Islet precursor cell (in vitro differentiated cells): ENCODE measurements at regions not wholly inside any gene's neighbourhood (a gene's known extent, or its start where the extent isn't known, plus 50 kb on each side); places are given as distances from the start of the nearest gene placed in this dataset.
"Not testable (repeated sequence)": the region's sequence is repeated elsewhere in the genome, so short reads cannot be mapped to it uniquely, and the experiment has no call there.

ENCODE experiments used
- DNase-seq: peaks from one replicate; pipeline ENCODE4 v3.0.0-alpha.2; 2018

- no peak for DNase-seq
Observed at GRCh38 chr4:188680004-188680666, 540.9 kb downstream of the TRIML1 start.

GRCh38 chr4:188680667-188681063 is 541.4 kb downstream of the TRIML1 start:
- DNase-seq = no peak

GRCh38 chr4:188682321-188682720 is 543.1 kb downstream of the TRIML1 start:
- no peak for DNase-seq

DNA sequence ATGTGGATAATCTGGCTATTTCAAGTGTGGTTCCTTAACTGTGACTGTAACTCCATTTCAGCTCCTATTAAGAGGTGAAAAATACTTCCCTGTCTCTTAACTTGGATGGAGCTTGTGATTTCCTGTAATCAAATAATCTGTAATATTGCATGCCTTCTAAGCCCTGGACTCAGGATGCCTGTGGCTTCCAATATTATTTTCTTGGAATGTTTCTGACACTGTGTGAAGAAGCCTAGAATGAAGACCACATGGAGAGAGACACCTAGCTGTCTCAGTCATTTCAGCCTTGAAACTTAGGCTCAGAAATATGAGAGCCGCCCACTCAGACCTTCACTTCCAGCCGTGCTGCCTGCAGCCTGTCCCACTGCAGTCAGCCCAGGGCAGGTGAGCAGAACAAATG is 544.3 kb downstream of the TRIML1 start:
- no peak for DNase-seq

DNA sequence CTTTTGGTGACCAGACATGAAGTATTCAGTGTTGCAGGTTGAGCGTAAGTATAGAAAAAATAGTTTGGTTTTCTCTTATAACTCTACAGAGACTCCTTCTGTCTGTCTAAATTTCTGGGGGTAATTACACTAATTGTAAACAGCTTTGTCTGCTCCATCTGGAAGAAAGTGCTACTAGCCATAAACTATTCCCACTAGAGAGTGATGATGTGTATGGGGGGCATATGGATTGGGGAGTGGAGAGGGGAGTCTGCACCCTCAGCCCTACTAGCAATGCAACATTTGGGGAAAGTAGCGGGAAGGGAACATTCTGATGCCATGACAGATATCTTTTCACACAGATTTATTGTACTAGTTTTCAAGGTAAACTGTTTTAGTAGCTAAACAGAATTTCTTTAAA is 549.7 kb downstream of the TRIML1 start:
- no peak for DNase-seq

- no peak for DNase-seq
Observed at GRCh38 chr4:188691811-188692210, 552.6 kb downstream of the TRIML1 start.

DNA sequence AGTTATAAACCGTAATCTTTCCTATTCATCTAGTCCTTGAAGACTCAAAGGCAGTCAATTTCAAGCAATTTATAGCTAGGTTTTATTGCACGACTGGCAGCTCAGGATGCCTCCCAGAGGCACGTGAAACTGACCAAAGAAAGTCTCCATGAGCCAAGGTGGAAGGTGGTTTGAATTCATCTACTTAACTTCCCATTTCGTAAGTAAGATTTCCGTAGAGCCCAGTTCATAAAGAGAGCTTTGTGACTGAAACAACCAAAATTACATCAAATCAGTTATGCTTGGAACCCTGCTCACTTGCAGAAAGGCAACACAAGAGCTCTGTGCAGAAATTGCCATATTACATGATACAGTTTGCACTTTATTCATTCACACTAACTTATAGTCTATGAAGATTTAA is 556.0 kb downstream of the TRIML1 start:
- DNase-seq = no peak

GRCh38 chr4:188697243-188697642 is 558.0 kb downstream of the TRIML1 start:
- DNase-seq = no peak

GRCh38 chr4:188701952-188702351 is 562.7 kb downstream of the TRIML1 start:
- DNase-seq = no peak

GRCh38 chr4:188704288-188704687 is 565.0 kb downstream of the TRIML1 start:
- no peak for DNase-seq

GRCh38 chr4:188707036-188707435 is 567.8 kb downstream of the TRIML1 start:
- DNase-seq = no peak

- DNase-seq = no peak
Observed at GRCh38 chr4:188714501-188714900, 575.3 kb downstream of the TRIML1 start.

DNA sequence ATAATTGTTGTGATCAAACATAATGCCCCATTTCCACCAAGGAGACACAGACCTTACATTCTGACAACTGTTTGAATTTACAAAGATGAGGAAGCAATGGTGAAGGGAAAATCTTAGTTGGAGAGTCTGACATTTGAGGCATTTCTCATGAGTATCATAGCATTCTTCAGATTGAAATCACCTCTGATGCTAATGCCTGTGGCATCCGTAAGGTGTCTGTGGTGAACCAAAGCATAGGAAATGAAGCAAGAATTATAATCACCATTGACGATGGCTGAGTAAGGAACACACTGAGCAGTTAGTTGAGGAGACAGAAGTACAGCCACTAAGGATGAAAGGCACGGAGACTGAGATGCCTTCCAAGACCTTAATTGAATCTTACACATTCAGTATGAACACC is 575.7 kb downstream of the TRIML1 start:
- DNase-seq = no peak

- DNase-seq = no peak
Observed at GRCh38 chr4:188717661-188718060, 578.4 kb downstream of the TRIML1 start.

DNA sequence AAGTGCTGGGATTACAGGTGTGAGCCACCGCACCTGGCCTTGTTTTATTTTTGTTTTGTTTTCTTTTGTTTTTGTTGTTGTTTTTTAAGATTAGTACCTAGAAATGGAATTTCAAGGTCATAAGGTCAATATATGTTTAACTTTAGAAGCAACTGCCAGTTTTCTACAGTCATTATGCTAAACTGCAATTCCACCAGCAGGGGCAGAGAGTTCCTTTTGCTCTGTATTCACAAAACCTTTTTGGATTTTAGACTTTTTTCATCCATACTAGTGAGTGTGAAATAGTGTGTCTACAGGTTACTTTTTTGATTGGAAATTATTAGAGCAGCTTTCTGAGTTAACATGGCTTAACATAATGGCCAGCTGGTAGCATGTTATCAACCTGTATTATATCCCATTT is 580.6 kb downstream of the TRIML1 start:
- no peak for DNase-seq

DNA sequence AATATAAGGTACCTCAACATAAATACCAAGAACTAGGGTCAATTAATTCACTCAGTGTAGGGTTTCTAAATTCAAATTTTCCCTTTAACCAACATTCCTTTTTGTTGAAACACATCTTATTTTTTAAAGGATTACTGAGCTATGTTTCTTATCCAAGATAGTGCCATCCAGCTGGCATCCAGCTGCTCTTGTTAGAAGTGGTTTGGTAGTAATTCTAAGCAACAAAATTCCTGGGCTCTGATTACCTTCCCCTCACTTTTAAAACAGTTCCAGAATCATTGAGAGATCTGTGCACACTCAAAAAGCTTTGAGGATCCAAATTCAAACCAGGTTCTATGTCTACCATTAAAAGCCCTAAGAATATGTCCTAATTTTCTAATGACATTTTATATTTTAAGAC is 583.7 kb downstream of the TRIML1 start:
- no peak for DNase-seq

DNA sequence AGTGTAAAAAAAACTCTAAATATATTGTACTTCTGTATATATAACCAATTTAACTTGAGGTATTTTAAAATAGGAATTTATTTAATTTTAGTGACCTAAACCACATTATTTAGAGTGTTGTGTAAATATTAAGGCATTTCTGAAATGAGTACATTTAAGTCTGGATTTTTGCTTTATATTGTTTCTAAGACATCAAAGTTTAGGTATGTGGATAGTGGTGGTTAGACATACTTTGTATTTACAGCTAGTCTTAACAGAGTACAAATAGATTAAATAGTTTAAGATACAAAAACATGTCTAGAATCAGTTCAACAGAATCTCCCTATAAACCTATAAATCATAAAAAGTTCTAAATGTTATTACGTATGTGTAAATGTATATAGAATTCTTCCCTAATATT is 588.5 kb downstream of the TRIML1 start:
- no peak for DNase-seq

DNA sequence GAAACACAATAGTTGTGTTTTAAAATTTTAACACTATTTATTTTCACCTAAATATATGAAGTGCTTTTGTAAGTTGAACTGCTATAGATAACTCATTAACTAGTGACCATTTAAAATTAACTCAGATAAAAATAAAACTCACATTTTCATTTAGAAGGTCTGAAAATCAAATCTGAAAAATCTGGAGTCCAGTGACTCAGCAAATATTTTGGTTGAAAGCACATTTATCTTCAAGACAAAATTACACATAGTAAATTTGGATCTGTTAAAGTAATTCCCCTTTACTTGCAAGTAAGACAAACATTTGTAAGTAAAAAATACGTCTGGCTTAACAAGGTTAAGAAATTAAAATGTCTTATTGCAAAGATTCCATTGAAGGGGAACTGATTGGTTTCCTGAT is 589.1 kb downstream of the TRIML1 start:
- DNase-seq = no peak

DNA sequence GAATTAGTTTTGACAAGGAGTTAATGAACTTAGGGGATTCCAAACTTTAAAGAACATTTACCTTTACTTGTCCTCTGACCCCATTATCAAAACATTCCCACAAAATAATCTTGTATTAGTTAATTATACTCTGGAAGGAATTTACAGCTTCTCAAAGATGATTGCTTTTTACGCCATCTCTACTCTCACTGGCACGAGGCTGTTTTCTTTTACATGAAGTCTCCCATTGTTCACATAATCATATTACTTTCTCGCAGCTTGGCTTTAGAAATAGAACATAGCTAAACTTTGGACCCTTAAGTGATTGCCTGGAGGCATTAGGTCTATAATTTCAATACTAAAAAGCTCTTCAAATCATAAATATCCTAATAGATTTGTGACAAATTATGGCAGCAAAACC is 592.9 kb downstream of the TRIML1 start:
- no peak for DNase-seq

GRCh38 chr4:188735082-188735481 is 595.8 kb downstream of the TRIML1 start:
- DNase-seq = no peak

GRCh38 chr4:188737251-188738002 is 598.2 kb downstream of the TRIML1 start:
- no peak for DNase-seq

- DNase-seq = not testable (repeated sequence)
Observed at GRCh38 chr4:188738290-188738689, 599.0 kb downstream of the TRIML1 start.

DNA sequence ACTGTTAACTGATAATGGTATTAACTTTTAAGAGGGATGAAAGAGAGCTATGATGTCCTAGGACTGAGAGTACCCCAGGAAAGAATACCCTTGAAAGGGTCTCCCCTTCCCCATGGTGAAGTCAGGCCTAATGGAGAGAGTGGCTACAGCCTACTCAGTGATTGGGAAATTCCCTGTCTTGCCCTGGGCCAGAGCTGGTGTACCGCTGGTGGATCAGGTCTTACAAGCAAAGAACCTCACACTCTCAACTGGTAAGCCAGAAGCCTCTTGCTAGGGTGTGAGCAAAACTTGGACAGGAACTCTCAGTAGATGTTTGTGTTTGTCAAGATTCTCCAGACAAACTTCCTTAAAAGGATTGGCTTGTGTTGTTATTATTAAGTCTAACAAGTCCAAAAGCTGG is 600.9 kb downstream of the TRIML1 start:
- DNase-seq = not testable (repeated sequence)

DNA sequence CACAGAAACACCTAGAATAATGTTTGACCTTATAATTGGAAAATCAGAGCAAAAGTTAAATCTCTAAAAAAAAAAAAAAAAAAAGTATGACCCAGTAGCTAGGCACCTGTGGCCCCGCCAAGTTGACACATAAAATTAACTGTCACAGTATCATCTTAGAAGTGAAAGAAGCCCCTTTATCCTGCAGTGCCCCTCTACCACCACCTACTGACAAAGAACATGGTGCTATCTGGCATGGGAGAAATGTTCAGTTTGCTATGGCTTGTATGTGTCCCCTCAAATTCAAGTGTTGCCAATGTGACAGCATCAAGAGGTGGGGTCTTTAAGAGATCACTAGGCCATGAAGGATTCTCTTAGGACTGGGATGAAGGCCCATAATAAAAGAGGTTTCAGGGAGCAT is 601.5 kb downstream of the TRIML1 start:
- DNase-seq = not testable (repeated sequence)
